ENCODE measurements at regions not wholly inside any gene's neighbourhood (a gene's known extent, or its start where the extent isn't known, plus 50 kb on each side); places are given as distances from the start of the nearest gene placed in this dataset.

GRCh38 chr4:181431006-181431405 lies 812.2 kb upstream of the TENM3 start:
- no peak for TF ChIP-seq CTCF (IDR thresholded peaks at IDR 0.05; ENCODE audit: control insufficient read depth, insufficient read depth, low read depth, low read length, missing control alignments)
- H3K4me3 ChIP-seq (ENCODE audit: control insufficient read depth, low read depth, low read length): no peak overlapping the region
- no peak for DNase-seq (ENCODE audit: low read depth)

- no peak for DNase-seq (ENCODE audit: low read depth)
- H3K4me3 ChIP-seq (ENCODE audit: control insufficient read depth, low read depth, low read length): no peak overlapping the region
- TF ChIP-seq CTCF (IDR thresholded peaks at IDR 0.05; ENCODE audit: control insufficient read depth, insufficient read depth, low read depth, low read length, missing control alignments): no peak
Observed at GRCh38 chr4:181431661-181432060, 811.5 kb upstream of the TENM3 start.

- no peak for TF ChIP-seq CTCF (IDR thresholded peaks at IDR 0.05; ENCODE audit: control insufficient read depth, insufficient read depth, low read depth, low read length, missing control alignments)
- no peak for DNase-seq (ENCODE audit: low read depth)
- H3K4me3 ChIP-seq (ENCODE audit: control insufficient read depth, low read depth, low read length): no peak overlapping the region
Observed at GRCh38 chr4:181432335-181432734, 810.9 kb upstream of the TENM3 start.

- DNase-seq (ENCODE audit: low read depth): no peak
- TF ChIP-seq CTCF (IDR thresholded peaks at IDR 0.05; ENCODE audit: control insufficient read depth, insufficient read depth, low read depth, low read length, missing control alignments): no peak
- no peak overlapping the region for H3K4me3 ChIP-seq (ENCODE audit: control insufficient read depth, low read depth, low read length)
Observed at GRCh38 chr4:181437895-181438294, 805.3 kb upstream of the TENM3 start.

- no peak for TF ChIP-seq CTCF (IDR thresholded peaks at IDR 0.05; ENCODE audit: control insufficient read depth, insufficient read depth, low read depth, low read length, missing control alignments)
- DNase-seq (ENCODE audit: low read depth): no peak
- H3K4me3 ChIP-seq (ENCODE audit: control insufficient read depth, low read depth, low read length): no peak overlapping the region
Observed at GRCh38 chr4:181438641-181439040, 804.6 kb upstream of the TENM3 start.

- DNase-seq (ENCODE audit: low read depth): no peak
- no peak for TF ChIP-seq CTCF (IDR thresholded peaks at IDR 0.05; ENCODE audit: control insufficient read depth, insufficient read depth, low read depth, low read length, missing control alignments)
- no peak overlapping the region for H3K4me3 ChIP-seq (ENCODE audit: control insufficient read depth, low read depth, low read length)
Observed at GRCh38 chr4:181443021-181443420, 800.2 kb upstream of the TENM3 start.

GRCh38 chr4:181465826-181466225 lies 777.4 kb upstream of the TENM3 start:
- no peak for TF ChIP-seq CTCF (IDR thresholded peaks at IDR 0.05; ENCODE audit: control insufficient read depth, insufficient read depth, low read depth, low read length, missing control alignments)
- H3K4me3 ChIP-seq (ENCODE audit: control insufficient read depth, low read depth, low read length): no peak overlapping the region
- DNase-seq (ENCODE audit: low read depth): no peak

Data from AG09309 (cell line).